Middle frontal gyrus (tissue), 1 donor: ENCODE measurements at regions not wholly inside any gene's neighbourhood (a gene's known extent, or its start where the extent isn't known, plus 50 kb on each side); places are given as distances from the start of the nearest gene placed in this dataset.

Experiments used
- DNase-seq: peaks from one replicate; pipeline ENCODE4 v3.0.0-alpha.2; 2015; ENCODE audit warnings: low spot score; ENCODE audit errors: extremely low spot score

- no peak for DNase-seq
These were observed 311.3 kb downstream of the BMP2 start for GRCh38 chr20:7078804-7079203.

DNA sequence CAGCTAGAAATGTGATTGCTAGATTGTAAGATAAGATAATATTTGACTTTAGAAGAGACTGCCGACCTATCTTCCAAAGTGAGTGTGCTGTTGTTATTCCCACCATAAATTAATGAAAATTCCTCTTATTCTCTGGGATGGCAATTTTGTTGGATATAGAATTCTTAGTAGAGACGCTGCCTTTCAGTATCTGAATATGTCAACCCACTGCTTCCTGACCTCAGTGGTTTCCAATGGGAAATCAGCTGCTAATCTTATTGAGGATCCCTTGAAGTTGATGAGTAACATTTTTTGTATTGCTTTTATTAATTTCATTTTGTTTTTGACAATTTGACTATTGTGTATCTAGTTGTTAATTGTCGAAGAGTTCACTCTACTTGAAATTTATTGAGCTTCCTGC lies 313.0 kb downstream of the BMP2 start:
- DNase-seq: no peak

- DNase-seq: no peak
These were observed 318.0 kb downstream of the BMP2 start for GRCh38 chr20:7085467-7085866.

- no peak for DNase-seq
These were observed 320.3 kb downstream of the BMP2 start for GRCh38 chr20:7087803-7088202.

DNA sequence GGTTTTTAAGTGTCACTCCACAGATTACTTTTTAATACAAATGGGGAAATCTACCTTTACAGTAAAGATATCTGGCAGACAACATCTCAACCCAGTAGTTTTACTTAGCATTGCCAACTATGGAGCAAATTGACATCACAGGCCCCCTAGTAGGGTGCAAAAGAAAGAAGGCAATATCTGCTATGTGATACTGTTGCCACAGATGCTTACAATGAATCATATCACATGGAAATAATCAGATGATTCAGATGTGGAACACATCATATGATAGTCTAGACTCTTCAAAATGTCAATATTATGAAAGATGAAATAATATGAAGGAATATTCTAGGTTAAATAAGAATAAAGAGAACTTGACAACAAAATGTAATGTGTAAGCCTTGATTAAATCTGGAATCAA lies 322.5 kb downstream of the BMP2 start:
- no peak for DNase-seq

GRCh38 chr20:7090811-7091210 lies 323.3 kb downstream of the BMP2 start:
- no peak for DNase-seq

- no peak for DNase-seq
These were observed 324.2 kb downstream of the BMP2 start for GRCh38 chr20:7091655-7092054.

DNA sequence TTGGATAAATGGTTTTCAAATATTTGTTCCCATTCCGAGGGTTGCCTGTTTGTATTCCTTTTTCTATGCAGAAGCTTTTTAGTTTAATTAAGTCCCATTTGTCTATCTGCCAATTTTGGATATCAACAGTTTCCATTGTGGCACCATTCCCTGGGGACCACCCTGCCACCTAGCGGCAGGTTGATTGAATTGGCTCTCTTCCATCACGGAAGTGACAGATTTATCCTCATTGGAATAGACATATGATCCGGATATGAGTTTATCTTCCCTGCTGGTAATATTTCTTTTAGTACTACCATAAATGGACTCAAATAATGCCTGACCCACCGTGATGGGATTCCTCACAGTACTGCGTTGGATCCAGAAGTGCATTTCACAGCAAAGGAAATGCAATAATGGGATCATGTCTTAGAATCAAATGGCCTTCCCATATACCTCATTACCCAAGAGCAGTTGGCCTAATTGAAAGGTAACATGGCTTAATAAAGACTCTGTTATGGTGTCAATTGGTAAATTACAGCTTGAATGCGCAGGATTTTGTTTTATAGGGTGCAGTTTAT lies 327.0 kb downstream of the BMP2 start:
- no peak for DNase-seq

DNA sequence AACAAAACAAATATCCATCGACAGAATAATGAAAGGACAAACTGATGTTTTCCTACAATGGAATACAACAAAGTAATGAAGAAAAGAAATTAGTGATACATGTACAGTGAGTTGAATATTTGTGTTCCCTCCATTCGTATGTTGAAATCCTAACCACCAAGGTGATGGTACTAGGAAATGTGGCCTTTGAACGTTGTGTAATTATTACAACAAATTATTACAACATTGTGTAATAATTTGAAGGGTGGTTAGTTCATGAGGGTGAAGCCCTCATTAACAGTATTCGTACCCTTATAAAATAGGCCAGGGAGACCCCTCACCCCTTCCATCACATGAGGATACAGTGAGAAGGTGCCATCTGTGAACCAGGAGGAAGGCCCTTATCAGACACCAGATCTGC lies 339.4 kb downstream of the BMP2 start:
- DNase-seq: no peak

- DNase-seq: no peak
These were observed 341.4 kb downstream of the BMP2 start for GRCh38 chr20:7108929-7109328.

DNA sequence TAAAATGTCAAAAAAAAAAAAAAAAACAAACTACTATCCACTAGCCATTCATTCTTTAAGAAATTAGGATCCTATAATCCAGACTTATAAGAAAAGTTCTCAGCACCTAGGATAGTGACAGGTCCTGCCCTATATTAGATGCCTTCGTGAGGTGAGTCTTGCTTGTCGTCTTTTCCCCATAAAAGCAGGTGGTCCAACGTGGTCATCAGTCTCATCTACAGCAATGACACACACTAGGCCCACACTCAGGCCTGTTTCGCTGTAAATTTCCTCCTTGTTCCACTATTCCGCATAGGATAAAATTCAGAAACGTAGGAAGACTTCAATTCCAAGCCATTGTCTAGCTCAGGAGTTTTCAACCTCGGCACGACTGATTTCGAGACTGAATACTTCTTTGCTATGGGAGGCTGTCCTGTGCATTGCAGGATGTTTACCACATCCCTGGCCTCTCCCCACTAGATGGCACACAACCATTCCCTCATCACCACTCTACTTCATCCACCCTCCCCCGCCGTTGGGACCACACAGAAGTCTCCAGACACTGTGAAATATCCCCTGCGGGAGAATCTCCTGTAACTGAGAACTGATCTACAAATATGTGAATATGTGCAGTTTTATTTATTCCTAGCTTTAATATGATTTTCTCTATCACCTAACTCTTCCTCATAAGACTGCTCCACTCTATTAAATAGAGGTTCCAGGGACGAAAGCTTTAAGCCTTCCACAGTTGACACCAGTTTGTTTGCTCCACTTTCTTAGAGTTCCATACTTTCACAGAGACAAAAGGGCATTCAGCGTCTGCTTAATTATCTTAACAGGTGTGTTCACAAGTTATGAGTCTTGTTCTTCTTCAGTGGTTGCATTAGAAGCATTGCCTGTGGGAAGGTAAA lies 346.3 kb downstream of the BMP2 start:
- no peak for DNase-seq

GRCh38 chr20:7123457-7123856 lies 356.0 kb downstream of the BMP2 start:
- no peak for DNase-seq

GRCh38 chr20:7124120-7124519 lies 356.6 kb downstream of the BMP2 start:
- DNase-seq: no peak

DNA sequence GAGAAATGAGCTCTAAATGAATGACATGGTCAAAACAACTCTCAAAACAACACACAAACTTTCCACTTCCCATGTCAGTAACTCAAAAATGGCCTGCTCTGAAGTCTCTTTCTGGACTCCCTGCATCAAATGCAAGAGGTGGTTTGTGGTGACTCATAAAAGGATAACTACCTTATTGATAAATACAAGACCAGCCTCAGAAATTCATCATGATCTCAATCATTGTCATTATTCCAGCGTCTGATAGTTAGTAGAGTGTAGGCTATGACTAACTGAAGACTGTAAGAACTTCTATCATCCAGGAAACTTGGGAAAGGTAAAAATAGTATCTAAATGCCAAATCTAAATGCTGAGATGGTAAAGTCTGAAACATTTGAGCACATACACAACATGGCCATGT lies 369.4 kb downstream of the BMP2 start:
- no peak for DNase-seq

DNA sequence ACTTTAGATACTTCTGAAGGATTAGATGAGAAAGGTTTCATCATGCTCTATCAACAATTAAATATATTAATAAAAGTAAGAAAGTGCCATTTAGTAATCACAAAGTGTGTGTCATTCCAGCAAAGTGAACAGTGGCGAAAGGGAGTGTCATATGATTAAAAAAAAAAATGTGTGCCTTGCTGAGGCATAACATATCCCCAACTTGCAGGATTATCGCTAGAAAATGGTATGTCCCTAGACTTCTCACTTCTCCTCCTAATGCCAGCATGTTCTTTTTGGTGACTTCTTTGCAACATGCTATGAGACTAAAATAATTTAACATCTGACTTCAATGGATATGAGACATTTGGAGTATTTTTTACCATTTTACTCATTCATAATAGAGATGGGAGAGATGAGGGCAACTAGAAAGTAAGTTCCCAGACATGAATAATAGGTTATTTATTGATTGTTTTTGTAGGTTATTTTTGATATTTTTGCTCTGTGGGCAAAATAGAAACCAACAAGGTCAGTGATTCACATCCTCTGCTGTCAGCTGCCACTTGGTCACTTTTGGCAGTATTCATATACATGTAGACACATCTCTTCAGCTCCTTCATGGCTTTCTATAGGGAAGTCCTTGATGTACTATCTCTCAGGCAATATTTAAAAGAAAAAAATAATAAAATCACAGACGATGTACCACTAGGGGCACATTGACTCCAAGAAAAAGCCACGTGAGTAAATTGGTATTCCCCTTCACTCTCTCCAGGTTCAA lies 370.1 kb downstream of the BMP2 start:
- DNase-seq: no peak

DNA sequence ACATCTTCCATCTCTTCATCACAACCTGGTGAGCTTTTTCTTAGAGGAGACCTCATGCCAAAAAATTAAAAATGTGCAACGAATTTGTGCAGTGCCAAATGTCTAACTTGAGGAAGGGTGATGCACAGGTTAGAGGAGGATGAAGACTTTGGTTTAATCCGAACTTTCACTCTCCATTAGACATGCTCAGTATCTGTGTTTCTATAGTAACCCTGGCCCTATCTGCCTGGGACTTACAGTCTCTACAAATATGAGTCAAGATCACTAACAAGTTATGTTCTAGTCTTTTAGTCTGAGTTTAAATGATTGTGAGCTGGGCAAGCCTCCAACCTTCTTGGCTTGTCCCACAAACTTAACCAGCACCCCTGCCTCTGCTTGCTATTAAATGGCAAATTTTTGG lies 377.0 kb downstream of the BMP2 start:
- DNase-seq: no peak

DNA sequence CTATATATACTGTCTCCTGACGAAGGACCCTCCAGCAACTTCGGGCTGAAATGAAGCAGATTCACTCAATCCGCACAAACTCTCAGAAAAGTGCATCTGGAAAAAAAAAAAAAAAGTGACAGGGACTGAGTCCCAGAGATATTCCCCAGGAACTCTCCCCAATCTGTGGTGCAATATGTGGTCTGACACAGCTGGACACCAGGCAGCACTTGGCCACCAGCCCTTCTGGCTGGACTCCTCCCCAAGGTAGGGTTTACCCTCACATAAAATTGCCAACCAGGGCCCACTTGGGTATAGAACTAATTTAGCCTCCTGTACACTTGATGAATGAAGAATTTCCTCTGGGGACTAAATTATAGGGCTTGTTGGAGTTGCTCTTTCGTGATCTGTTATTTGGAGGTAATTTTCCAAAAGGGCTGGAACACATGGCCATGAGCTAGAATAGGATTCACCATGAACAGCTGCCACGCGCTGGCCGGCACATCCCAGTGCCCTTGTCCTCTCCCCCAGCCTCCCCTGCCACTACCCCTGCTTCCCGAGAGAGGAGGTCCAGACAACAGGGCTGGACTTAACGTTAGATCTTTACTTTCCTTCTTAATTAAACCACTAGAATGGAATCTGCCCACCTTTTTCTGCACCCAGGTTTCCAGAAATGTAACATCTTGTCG lies 379.2 kb downstream of the BMP2 start:
- no peak for DNase-seq

GRCh38 chr20:7147220-7147601 lies 379.7 kb downstream of the BMP2 start:
- no peak for DNase-seq

DNA sequence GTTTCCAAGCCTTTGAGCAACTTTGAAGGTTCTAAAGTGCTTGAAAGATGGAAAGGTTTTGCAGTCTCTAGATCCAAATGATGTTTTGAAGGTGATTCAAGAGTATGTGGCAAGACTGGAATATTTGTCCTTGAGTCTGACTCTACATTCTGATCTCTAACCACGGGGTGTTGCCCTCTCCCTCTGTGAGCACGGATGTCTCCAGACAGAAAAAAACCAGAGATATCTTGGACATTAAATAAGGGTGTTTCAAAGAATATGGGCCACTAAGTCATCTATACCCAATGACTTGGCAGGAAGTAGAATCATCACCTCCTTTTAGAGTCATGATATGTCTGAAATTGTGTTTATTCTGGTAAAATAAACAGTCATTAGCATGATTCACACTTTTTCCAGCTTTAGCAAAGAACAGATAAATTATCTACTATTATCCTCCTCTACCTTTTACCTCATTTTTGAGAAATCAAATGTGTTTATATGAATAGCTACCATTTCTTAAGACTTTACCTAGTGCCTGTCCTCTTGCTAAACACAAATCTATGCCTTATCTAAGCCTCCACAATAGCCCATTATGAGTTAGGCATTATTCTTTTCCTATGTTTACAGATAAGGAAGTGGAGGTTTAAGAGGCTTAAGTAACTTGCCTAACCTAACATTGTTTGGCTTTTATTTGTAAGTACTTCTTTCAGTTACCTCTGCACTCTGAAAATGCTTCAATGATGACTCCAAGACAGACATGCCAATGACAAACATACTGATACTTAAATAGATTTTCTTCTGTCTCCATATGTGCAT lies 384.4 kb downstream of the BMP2 start:
- no peak for DNase-seq

- no peak for DNase-seq
These were observed 387.8 kb downstream of the BMP2 start for GRCh38 chr20:7155282-7155681.

DNA sequence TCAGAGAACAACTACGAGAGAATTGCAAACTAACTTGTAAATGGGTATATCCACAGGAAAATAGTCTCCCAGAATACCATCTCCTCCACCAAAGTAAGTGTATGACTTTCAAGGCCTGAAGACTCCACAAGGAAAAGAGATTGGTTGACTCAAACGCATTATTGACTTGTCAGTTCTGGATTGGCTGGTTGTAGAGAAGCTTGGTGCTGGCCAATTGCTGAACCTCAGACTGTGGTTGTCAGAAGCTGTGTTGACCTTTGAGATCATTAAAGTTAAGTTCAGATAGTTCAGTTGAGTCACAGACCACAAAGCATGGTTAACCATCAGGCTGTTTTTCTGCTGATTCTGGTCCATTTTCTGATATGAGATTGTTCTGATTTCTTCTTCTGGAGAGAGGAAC lies 388.3 kb downstream of the BMP2 start:
- no peak for DNase-seq
